Brain microvascular endothelial cell (primary cell): ENCODE measurements at regions not wholly inside any gene's neighbourhood (a gene's known extent, or its start where the extent isn't known, plus 50 kb on each side); places are given as distances from the start of the nearest gene placed in this dataset.
A peak's percentile ranks its signal among the peaks of the same experiment; 100 is the strongest.

Experiments
- DNase-seq: peaks from one replicate; pipeline ENCODE4 v3.0.0-alpha.2; 2020
- H3K27ac ChIP-seq: fragments of 250-450 bp; sonication (Bioruptor Pico); 2 replicates; pipeline ENCODE4 v1.5.1; 2020; ENCODE audit warnings: mild to moderate bottlenecking, moderate library complexity
- H3K27me3 ChIP-seq: fragments of 250-450 bp; sonication (Bioruptor Pico); replicated peaks from 2 replicates; pipeline ENCODE4 v1.5.1; 2020; ENCODE audit warnings: mild to moderate bottlenecking
- H3K36me3 ChIP-seq: fragments of 250-450 bp; sonication (Bioruptor Pico); replicated peaks from 2 replicates; pipeline ENCODE4 v1.5.1; 2020; ENCODE audit warnings: mild to moderate bottlenecking
- H3K4me3 ChIP-seq: 2 replicates; pipeline ENCODE4 v1.5.1; 2011; ENCODE audit warnings: low read depth, mild to moderate bottlenecking, control low read depth, low read length, moderate library complexity
- in situ Hi-C: cut with HindIII; loops from 2 replicates; pipeline ENCODE4 v1.10.0; 2017; ENCODE audit warnings: low sequenced_read_pairs, low pct_ligation_motif_present
- TF ChIP-seq, protein P1 (sequence below): IDR thresholded peaks from 2 replicates; pipeline ENCODE4 v1.5.1; 2011; ENCODE audit warnings: low read depth, mild to moderate bottlenecking, moderate library complexity, low read length, control low read depth, inconsistent platforms; ENCODE audit errors: missing control alignments

DNA sequence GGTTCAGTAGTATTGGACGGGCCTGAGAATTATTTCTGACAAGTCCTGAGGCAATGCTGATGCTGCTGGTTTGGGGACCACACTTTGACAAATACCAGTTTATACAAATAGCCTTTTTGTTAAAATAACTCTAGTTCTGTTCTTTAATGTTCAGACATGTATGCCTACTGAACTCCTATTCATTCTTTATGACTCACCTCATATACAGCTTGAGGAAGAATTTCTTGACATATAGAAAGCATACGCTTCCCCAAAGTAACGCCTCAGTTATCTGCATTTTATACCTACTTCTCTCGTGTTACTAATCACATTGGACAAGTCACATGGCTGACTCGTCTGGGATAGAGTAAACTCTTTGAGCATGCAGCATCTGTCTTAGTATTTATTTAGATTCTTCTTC is 145.4 kb upstream of the GOLIM4 start:
- TF ChIP-seq, protein P1, sequence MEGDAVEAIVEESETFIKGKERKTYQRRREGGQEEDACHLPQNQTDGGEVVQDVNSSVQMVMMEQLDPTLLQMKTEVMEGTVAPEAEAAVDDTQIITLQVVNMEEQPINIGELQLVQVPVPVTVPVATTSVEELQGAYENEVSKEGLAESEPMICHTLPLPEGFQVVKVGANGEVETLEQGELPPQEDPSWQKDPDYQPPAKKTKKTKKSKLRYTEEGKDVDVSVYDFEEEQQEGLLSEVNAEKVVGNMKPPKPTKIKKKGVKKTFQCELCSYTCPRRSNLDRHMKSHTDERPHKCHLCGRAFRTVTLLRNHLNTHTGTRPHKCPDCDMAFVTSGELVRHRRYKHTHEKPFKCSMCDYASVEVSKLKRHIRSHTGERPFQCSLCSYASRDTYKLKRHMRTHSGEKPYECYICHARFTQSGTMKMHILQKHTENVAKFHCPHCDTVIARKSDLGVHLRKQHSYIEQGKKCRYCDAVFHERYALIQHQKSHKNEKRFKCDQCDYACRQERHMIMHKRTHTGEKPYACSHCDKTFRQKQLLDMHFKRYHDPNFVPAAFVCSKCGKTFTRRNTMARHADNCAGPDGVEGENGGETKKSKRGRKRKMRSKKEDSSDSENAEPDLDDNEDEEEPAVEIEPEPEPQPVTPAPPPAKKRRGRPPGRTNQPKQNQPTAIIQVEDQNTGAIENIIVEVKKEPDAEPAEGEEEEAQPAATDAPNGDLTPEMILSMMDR = no peak
- in situ Hi-C loops = no loop called here
- Histone ChIP-seq H3K27me3 (no peaks in the 10 kb centered on the region), H3K4me3 (no peak overlapping the region), H3K27ac (no peak overlapping the region), H3K36me3 (no peaks in the 10 kb centered on the region)
- no peak for DNase-seq

DNA sequence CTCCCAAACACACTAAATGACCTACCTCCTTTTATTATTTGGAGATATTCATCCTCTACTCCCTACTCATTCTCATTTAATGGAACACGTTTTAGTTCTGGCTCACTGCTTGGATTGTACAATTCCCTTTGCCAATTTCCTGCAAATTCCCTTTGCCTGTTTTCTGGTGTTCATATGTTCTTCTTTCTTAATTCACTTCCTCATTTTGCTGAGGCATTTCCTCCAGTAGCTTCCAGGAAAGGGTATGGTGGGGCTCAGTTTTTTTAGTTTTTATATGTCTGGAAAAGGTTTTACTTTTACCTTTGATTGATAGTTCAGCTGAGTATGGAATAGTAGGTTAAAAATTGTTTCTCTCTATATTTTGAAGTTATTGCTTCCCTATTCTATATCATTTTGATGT is 143.6 kb upstream of the GOLIM4 start:
- no peak for DNase-seq
- Histone ChIP-seq H3K4me3 (no peak overlapping the region), H3K27me3 (no peaks in the 10 kb centered on the region), H3K27ac (no peak overlapping the region), H3K36me3 (no peaks in the 10 kb centered on the region)
- in situ Hi-C loops = no loop called here
- TF ChIP-seq, protein P1 = no peak

DNA sequence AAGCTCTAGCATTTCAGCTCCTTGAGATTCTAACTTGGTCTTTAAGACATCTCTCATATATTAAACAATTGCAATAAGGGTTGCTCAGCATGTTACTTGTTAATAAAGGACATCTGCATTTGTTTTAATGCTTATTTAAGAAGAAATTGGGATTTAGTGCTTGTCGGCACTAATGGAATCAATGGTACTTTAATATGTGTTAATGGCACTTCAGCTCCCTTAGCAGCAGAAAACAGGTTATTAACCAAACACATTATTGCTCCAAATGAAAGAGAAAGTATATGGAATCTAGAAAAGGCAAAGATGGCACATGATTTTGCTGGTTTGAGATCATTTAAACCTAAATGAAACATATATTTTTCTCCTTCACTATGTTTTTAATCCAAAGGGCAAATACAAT is 137.3 kb upstream of the GOLIM4 start:
- Histone ChIP-seq H3K27me3 (no peaks in the 10 kb centered on the region), H3K4me3 (no peak overlapping the region), H3K36me3 (no peaks in the 10 kb centered on the region), H3K27ac (no peak overlapping the region)
- in situ Hi-C loops = no loop called here
- TF ChIP-seq, protein P1 = no peak
- DNase-seq = no peak

DNA sequence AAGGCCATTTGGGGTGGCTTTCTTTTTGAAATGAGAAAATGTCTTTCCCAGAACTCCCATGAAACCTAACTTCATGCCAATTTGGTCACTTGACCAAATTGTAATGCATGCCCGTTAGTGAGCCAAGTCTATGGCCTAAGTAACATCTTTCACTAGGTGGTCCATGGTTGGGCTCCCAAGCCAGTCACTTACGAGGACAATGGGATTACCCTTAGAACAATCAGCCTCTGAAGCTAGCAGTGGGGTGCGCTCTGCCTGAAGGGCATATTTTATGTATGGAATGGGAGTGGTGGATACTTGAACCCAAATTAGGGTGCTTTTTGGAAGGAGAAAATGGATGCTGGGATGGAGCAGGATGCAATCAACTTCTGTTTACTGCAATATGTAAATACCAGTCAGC is 127.4 kb upstream of the GOLIM4 start:
- Histone ChIP-seq H3K27ac (no peak overlapping the region), H3K27me3 (no peaks in the 10 kb centered on the region), H3K4me3 (no peak overlapping the region), H3K36me3 (no peaks in the 10 kb centered on the region)
- TF ChIP-seq, protein P1 = no peak
- in situ Hi-C loops = no loop called here
- DNase-seq = no peak

DNA sequence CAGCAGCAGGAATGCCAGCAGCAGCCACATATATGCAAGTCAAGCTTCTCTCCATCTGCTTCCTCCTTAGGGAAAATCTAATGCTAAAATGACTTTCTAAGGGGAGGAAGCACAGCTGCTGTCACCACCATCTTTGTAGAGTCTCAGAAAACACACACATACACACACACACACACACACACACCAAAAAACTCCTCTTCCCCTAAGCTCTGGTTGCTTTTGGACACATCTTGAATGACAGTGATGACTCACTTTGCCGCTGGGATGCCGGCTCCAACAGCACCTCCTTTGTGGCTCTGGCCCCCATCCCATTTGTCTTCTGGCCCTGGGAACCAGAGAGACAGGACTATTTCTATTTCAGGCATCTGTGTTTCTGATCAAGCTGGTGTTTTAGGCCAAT is 124.8 kb upstream of the GOLIM4 start:
- Histone ChIP-seq H3K27me3 (no peaks in the 10 kb centered on the region), H3K36me3 (no peaks in the 10 kb centered on the region), H3K27ac (no peak overlapping the region), H3K4me3 (no peak overlapping the region)
- TF ChIP-seq, protein P1 = no peak
- DNase-seq = peak; percentile 2
- in situ Hi-C loops = no loop called here

DNA sequence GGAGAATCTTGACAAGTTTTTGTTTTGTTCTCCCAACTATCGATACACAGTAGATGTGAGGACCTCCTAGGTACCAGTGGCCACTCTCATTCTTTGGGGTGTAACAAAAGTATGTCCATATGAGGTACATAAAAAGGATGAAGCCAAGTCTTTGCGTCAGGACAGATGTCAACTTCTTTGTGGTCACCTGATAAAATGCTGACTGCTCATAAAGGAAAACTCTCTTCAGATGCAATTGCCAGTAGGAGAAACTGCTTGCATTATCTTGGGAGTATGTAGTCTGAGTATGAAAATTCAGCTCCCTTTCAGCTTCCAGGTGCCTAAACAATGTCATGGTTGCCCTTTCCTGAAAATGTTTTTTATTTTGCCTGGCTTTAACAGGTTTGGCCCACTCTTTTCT is 123.8 kb upstream of the GOLIM4 start:
- TF ChIP-seq, protein P1 = no peak
- no peak for DNase-seq
- Histone ChIP-seq H3K4me3 (no peak overlapping the region), H3K36me3 (no peaks in the 10 kb centered on the region), H3K27ac (no peak overlapping the region), H3K27me3 (no peaks in the 10 kb centered on the region)
- in situ Hi-C loops = no loop called here
